ENCODE measurements at regions not wholly inside any gene's neighbourhood (a gene's known extent, or its start where the extent isn't known, plus 50 kb on each side); places are given as distances from the start of the nearest gene placed in this dataset.

- DNase-seq (ENCODE audit: low read depth in 4 of 4, low spot score in 3 of 4), result no peak
These were observed 384.9 kb downstream of the KCNRG start for GRCh38 chr13:50400035-50400726.

- DNase-seq (ENCODE audit: low read depth in 4 of 4, low spot score in 3 of 4), result no peak
These were observed 385.8 kb downstream of the KCNRG start for GRCh38 chr13:50401049-50401505.

GRCh38 chr13:50401721-50402465 is 386.6 kb downstream of the KCNRG start:
- no peak for DNase-seq (ENCODE audit: low read depth in 4 of 4, low spot score in 3 of 4)

GRCh38 chr13:50403311-50403710 is 388.1 kb downstream of the KCNRG start:
- DNase-seq (ENCODE audit: low read depth in 4 of 4, low spot score in 3 of 4), result no peak

GRCh38 chr13:50404116-50404515 is 388.9 kb downstream of the KCNRG start:
- no peak for DNase-seq (ENCODE audit: low read depth in 4 of 4, low spot score in 3 of 4)

- DNase-seq (ENCODE audit: low read depth in 4 of 4, low spot score in 3 of 4), result no peak
These were observed 389.5 kb downstream of the KCNRG start for GRCh38 chr13:50404769-50405168.

GRCh38 chr13:50406831-50407230 is 391.6 kb downstream of the KCNRG start:
- DNase-seq (ENCODE audit: low read depth in 4 of 4, low spot score in 3 of 4), result no peak

GRCh38 chr13:50408068-50408467 is 392.8 kb downstream of the KCNRG start:
- DNase-seq (ENCODE audit: low read depth in 4 of 4, low spot score in 3 of 4), result no peak

GRCh38 chr13:50409220-50409619 is 394.0 kb downstream of the KCNRG start:
- no peak for DNase-seq (ENCODE audit: low read depth in 4 of 4, low spot score in 3 of 4)

GRCh38 chr13:50410921-50411746 is 395.9 kb downstream of the KCNRG start:
- no peak for DNase-seq (ENCODE audit: low read depth in 4 of 4, low spot score in 3 of 4)

- no peak for DNase-seq (ENCODE audit: low read depth in 4 of 4, low spot score in 3 of 4)
These were observed 396.9 kb downstream of the KCNRG start for GRCh38 chr13:50412046-50412617.

- DNase-seq (ENCODE audit: low read depth in 4 of 4, low spot score in 3 of 4), result no peak
These were observed 399.4 kb downstream of the KCNRG start for GRCh38 chr13:50414640-50415039.

GRCh38 chr13:50415428-50415827 is 400.2 kb downstream of the KCNRG start:
- no peak for DNase-seq (ENCODE audit: low read depth in 4 of 4, low spot score in 3 of 4)

GRCh38 chr13:50417597-50417996 is 402.4 kb downstream of the KCNRG start:
- no peak for DNase-seq (ENCODE audit: low read depth in 4 of 4, low spot score in 3 of 4)

- DNase-seq (ENCODE audit: low read depth in 4 of 4, low spot score in 3 of 4), result no peak
These were observed 404.2 kb downstream of the KCNRG start for GRCh38 chr13:50419331-50419865.

GRCh38 chr13:50419896-50420295 is 404.7 kb downstream of the KCNRG start:
- no peak for DNase-seq (ENCODE audit: low read depth in 4 of 4, low spot score in 3 of 4)

- no peak for DNase-seq (ENCODE audit: low read depth in 4 of 4, low spot score in 3 of 4)
These were observed 405.7 kb downstream of the KCNRG start for GRCh38 chr13:50420718-50421472.

- DNase-seq (ENCODE audit: low read depth in 4 of 4, low spot score in 3 of 4), result peak in 1 of 4 donors; percentile 14
These were observed 406.4 kb downstream of the KCNRG start for GRCh38 chr13:50421473-50422130.

All from left renal pelvis (tissue), 4 donors.